Suprapubic skin (tissue), 4 donors: ENCODE measurements at regions not wholly inside any gene's neighbourhood (a gene's known extent, or its start where the extent isn't known, plus 50 kb on each side); places are given as distances from the start of the nearest gene placed in this dataset.

Experiments used
- DNase-seq, 2 donors: peaks; one replicate each; pipeline ENCODE4 v3.0.0-alpha.2; 2019; ENCODE audit warnings: low spot score in 2 of 2
- H3K27ac ChIP-seq: fragments of 200-600 bp; sonication (generic); one replicate; pipeline ENCODE4 v1.5.1; 2019
- H3K27me3 ChIP-seq: fragments of 200-600 bp; sonication (generic); one replicate; pipeline ENCODE4 v1.5.1; 2019
- H3K36me3 ChIP-seq: fragments of 200-600 bp; sonication (generic); one replicate; pipeline ENCODE4 v1.5.1; 2019
- H3K4me1 ChIP-seq: fragments of 200-600 bp; sonication (generic); one replicate; pipeline ENCODE4 v1.5.1; 2019
- H3K4me3 ChIP-seq: fragments of 200-600 bp; sonication (generic); one replicate; pipeline ENCODE4 v1.5.1; 2019; ENCODE audit warnings: mild to moderate bottlenecking
- H3K9me3 ChIP-seq: fragments of 200-600 bp; sonication (generic); one replicate; pipeline ENCODE4 v1.5.1; 2019
- EP300 ChIP-seq: sonication (generic); formaldehyde crosslinking; IDR thresholded peaks from one replicate; pipeline ENCODE4 v1.6.1; 2017; ENCODE audit warnings: antibody characterized with exemption
- POLR2A ChIP-seq, 2 donors: fragments of 450-650 bp; IDR thresholded peaks; one replicate each; pipeline ENCODE4 v1.6.1; 2017; ENCODE audit warnings: antibody characterized with exemption in 2 of 2, mild to moderate bottlenecking in 2 of 2, moderate library complexity in 2 of 2
- POLR2AphosphoS5 ChIP-seq, 3 donors: sonication (generic); formaldehyde crosslinking; IDR thresholded peaks; one replicate each; pipeline ENCODE4 v1.6.1; 2017; ENCODE audit warnings: antibody characterized with exemption in 3 of 3
- WGBS: methylation state at CpG from one replicate; pipeline ENCODE4 v1.1.5; 2018; 5-methylcytosine and 5-hydroxymethylcytosine counted together
- TF ChIP-seq, protein P1 (sequence below), 2 donors: fragments of 200-600 bp in 1 of 2; fragments of 450-650 bp in 1 of 2; sonication (generic) in 1 of 2; IDR thresholded peaks; one replicate each; pipeline ENCODE4 v1.5.1; 2016 to 2019; ENCODE audit warnings: antibody characterized with exemption in 2 of 2, mild to moderate bottlenecking in 1 of 2, moderate library complexity in 1 of 2

DNA sequence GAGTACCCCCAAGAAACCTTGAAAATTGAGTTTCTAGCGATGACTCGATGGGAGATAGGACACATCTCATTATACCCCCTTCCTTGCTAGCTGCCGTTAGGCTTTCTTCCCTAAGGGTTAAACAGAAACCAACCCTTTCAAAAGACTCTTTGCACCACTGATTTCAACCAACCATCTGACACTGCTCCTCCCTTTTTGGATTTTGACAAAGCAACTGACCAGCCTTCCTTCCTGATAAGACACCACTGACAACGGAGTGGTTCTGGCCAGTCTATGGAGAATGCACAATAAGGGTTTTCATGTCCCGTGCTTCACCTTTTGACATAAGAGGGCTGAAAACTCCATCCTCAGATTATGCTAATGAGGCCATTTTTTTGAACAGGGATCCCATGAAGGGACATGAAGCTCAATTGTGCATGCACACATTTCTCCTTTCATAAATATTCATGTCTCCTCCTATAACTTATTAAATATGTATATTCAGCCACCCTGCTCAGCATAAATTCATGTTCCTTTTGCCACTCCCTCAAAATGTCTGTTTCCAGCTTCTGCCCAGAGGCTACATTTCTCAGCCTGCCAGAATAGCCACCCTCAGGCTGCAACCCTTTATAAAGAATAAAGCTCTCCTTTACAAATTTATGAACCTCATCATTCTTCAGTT is 52.8 kb upstream of the SLC35F5 start:
- Histone ChIP-seq H3K4me3 (no peak overlapping the region), H3K27me3 (no peaks in the 10 kb centered on the region), H3K36me3 (no peaks in the 10 kb centered on the region), H3K9me3 (no peaks in the 10 kb centered on the region), H3K4me1 (no peaks in the 10 kb centered on the region), H3K27ac (no peak overlapping the region)
- no peak for DNase-seq
- TF ChIP-seq EP300 (no peak), POLR2A (IDR thresholded peaks at IDR 0.05) (no peak), POLR2AphosphoS5 (IDR thresholded peaks at IDR 0.05) (no peak)
- TF ChIP-seq, protein P1, sequence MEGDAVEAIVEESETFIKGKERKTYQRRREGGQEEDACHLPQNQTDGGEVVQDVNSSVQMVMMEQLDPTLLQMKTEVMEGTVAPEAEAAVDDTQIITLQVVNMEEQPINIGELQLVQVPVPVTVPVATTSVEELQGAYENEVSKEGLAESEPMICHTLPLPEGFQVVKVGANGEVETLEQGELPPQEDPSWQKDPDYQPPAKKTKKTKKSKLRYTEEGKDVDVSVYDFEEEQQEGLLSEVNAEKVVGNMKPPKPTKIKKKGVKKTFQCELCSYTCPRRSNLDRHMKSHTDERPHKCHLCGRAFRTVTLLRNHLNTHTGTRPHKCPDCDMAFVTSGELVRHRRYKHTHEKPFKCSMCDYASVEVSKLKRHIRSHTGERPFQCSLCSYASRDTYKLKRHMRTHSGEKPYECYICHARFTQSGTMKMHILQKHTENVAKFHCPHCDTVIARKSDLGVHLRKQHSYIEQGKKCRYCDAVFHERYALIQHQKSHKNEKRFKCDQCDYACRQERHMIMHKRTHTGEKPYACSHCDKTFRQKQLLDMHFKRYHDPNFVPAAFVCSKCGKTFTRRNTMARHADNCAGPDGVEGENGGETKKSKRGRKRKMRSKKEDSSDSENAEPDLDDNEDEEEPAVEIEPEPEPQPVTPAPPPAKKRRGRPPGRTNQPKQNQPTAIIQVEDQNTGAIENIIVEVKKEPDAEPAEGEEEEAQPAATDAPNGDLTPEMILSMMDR (IDR thresholded peaks at IDR 0.05), result no peak
- WGBS, result 87% methylated on average over 5 of the region's 5 CpGs

DNA sequence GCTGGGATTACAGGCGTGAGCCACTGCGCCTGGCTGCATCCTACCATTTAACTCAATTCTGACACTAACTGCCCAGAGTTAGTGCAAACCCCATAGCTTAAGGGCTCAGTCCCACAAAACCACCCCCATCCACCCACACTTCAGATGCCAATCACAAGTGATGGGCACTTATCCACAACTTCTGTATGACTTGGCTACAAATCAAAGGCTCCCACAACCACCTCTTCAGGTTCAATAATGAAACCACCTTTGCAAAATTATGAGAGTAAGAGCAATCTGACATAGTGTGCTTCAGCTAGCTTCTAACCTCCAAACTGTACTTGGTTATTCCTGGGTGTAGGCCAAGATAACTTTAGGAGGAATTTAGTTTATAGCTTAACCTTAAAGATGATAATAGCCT is 51.3 kb upstream of the SLC35F5 start:
- Histone ChIP-seq H3K4me3 (no peak overlapping the region), H3K9me3 (no peaks in the 10 kb centered on the region), H3K27ac (no peak overlapping the region), H3K4me1 (no peaks in the 10 kb centered on the region), H3K36me3 (no peaks in the 10 kb centered on the region), H3K27me3 (no peaks in the 10 kb centered on the region)
- 100% methylated on average over 2 of the region's 2 CpGs for WGBS
- TF ChIP-seq, protein P1 (IDR thresholded peaks at IDR 0.05), result no peak
- TF ChIP-seq EP300 (no peak), POLR2A (IDR thresholded peaks at IDR 0.05) (no peak), POLR2AphosphoS5 (IDR thresholded peaks at IDR 0.05) (no peak)
- no peak for DNase-seq

DNA sequence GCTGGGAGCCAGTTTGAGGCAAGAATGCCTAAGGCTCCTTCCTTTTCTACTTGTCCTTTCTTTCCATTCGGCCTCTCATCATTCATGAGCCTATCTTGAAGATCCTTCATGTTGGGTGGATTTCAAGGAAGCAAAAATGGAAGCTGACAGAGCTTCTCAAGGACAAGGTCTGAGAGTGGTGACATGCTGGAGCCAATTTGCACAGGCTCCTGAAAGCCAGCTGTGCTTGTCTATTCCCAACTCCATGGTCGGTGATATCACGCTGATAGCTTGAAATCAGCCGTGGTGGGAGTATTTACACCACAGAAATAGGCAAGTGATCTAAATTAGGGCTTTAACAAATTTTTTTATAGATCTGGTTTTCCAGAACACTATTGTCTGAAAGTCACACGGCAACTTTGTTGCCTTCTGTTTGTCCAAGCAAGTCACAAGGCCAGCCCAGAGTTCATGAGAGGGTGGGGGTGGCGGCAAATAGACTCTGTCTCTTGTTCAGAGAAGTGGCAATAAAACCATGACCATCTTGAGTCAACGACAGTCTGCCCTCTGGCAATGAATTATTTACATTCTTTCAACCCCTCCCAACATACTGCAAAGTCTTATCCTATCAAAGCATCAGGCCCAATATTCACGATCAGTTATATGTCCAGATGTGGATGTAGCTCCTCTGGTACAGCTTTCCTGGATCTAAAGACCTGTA is 49.9 kb upstream of the SLC35F5 start:
- no peak overlapping the region for H3K27ac ChIP-seq
- H3K27me3 ChIP-seq, result no peaks in the 10 kb centered on the region
- H3K36me3 ChIP-seq, result no peaks in the 10 kb centered on the region
- TF ChIP-seq EP300, result no peak
- no peak for TF ChIP-seq POLR2AphosphoS5 (IDR thresholded peaks at IDR 0.05)
- TF ChIP-seq, protein P1 (IDR thresholded peaks at IDR 0.05), result no peak
- no peak for TF ChIP-seq POLR2A (IDR thresholded peaks at IDR 0.05)
- no peaks in the 10 kb centered on the region for H3K9me3 ChIP-seq
- WGBS, result 77% methylated on average over 8 of the region's 8 CpGs
- no peak for DNase-seq
- H3K4me1 ChIP-seq, result no peaks in the 10 kb centered on the region
- no peak overlapping the region for H3K4me3 ChIP-seq
